ENCODE measurements at regions not wholly inside any gene's neighbourhood (a gene's known extent, or its start where the extent isn't known, plus 50 kb on each side); places are given as distances from the start of the nearest gene placed in this dataset.

DNA sequence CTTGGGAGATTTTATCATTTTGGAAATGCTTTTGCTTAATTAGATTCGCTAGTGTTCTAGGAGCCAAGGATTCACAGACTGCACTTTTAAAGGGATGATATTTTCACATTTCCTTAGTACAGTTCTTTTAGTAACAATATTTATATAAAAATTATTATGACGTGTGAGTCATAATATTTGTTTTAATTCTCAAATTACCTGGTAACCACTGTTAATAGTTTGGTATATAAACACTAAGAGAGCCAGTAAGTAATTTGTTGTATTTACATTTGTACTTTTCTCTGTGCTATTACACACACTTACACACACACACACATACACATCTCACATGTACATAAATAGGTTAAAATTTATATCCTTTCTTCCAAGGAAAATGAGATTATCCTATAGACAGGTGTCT is 58.8 kb upstream of the RAD23B start:
- no peak for TF ChIP-seq POLR2A (IDR thresholded peaks at IDR 0.05)
- TF ChIP-seq, protein P1, sequence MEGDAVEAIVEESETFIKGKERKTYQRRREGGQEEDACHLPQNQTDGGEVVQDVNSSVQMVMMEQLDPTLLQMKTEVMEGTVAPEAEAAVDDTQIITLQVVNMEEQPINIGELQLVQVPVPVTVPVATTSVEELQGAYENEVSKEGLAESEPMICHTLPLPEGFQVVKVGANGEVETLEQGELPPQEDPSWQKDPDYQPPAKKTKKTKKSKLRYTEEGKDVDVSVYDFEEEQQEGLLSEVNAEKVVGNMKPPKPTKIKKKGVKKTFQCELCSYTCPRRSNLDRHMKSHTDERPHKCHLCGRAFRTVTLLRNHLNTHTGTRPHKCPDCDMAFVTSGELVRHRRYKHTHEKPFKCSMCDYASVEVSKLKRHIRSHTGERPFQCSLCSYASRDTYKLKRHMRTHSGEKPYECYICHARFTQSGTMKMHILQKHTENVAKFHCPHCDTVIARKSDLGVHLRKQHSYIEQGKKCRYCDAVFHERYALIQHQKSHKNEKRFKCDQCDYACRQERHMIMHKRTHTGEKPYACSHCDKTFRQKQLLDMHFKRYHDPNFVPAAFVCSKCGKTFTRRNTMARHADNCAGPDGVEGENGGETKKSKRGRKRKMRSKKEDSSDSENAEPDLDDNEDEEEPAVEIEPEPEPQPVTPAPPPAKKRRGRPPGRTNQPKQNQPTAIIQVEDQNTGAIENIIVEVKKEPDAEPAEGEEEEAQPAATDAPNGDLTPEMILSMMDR (IDR thresholded peaks at IDR 0.05), result no peak
